Progenitor cell of endocrine pancreas (in vitro differentiated cells): ENCODE measurements at regions not wholly inside any gene's neighbourhood (a gene's known extent, or its start where the extent isn't known, plus 50 kb on each side); places are given as distances from the start of the nearest gene placed in this dataset.

Experiments used
- DNase-seq: peaks from one replicate; pipeline ENCODE4 v3.0.0; 2021; ENCODE audit warnings: low spot score; ENCODE audit not compliant: unreplicated experiment
- H3K27ac Mint-ChIP-seq: 2 replicates; pipeline ENCODE4 v1.8.0; 2021; ENCODE audit warnings: mild to moderate bottlenecking, moderate library complexity, mixed read lengths
- H3K27me3 Mint-ChIP-seq: 2 replicates; pipeline ENCODE4 v1.8.0; 2021; ENCODE audit warnings: mixed read lengths
- H3K36me3 Mint-ChIP-seq: 2 replicates; pipeline ENCODE4 v1.8.0; 2022; ENCODE audit warnings: mixed read lengths; ENCODE audit not compliant: insufficient read depth
- H3K4me1 Mint-ChIP-seq: 2 replicates; pipeline ENCODE4 v1.8.0; 2021; ENCODE audit warnings: low read depth, mixed read lengths
- H3K4me3 Mint-ChIP-seq: 2 replicates; pipeline ENCODE4 v1.8.0; 2021; ENCODE audit warnings: low read depth, mild to moderate bottlenecking, moderate library complexity, mixed read lengths
- H3K9me3 Mint-ChIP-seq: 2 replicates; pipeline ENCODE4 v1.8.0; 2021; ENCODE audit warnings: low read depth, mixed read lengths
- TF ChIP-seq, protein P1 (sequence below): fragments of 200-600 bp; sonication (generic); IDR thresholded peaks from one replicate; pipeline ENCODE4 v1.5.0; 2021; ENCODE audit warnings: antibody characterized with exemption, mild to moderate bottlenecking; ENCODE audit not compliant: unreplicated experiment

DNA sequence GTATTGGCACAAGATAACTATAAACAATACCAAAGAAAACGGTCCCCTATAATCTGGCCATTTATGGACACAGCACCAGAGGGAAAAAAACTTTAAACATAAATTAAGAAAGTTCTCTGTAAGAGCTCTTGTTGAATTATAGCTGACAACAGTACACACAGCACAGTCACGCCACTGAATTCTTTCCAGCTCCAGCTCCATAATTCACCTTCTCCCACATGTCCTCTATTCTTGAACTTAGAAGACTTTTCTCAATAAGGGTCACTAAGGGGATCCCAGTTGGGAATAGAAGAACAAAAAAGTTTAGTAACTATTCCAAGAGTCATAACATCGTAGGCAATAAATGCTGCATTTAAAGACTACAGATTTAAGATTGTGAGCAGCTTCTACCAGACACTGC, 124.6 kb upstream of the CYP1B1 start:
- Mint-ChIP-seq H3K9me3 (peaks cover 6% of the 10 kb centered on the region), H3K36me3 (no peaks in the 10 kb centered on the region), H3K4me3 (no peak overlapping the region), H3K27me3 (no peaks in the 10 kb centered on the region), H3K27ac (no peak overlapping the region), H3K4me1 (no peaks in the 10 kb centered on the region)
- TF ChIP-seq, protein P1, sequence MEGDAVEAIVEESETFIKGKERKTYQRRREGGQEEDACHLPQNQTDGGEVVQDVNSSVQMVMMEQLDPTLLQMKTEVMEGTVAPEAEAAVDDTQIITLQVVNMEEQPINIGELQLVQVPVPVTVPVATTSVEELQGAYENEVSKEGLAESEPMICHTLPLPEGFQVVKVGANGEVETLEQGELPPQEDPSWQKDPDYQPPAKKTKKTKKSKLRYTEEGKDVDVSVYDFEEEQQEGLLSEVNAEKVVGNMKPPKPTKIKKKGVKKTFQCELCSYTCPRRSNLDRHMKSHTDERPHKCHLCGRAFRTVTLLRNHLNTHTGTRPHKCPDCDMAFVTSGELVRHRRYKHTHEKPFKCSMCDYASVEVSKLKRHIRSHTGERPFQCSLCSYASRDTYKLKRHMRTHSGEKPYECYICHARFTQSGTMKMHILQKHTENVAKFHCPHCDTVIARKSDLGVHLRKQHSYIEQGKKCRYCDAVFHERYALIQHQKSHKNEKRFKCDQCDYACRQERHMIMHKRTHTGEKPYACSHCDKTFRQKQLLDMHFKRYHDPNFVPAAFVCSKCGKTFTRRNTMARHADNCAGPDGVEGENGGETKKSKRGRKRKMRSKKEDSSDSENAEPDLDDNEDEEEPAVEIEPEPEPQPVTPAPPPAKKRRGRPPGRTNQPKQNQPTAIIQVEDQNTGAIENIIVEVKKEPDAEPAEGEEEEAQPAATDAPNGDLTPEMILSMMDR, result no peak
- no peak for DNase-seq

DNA sequence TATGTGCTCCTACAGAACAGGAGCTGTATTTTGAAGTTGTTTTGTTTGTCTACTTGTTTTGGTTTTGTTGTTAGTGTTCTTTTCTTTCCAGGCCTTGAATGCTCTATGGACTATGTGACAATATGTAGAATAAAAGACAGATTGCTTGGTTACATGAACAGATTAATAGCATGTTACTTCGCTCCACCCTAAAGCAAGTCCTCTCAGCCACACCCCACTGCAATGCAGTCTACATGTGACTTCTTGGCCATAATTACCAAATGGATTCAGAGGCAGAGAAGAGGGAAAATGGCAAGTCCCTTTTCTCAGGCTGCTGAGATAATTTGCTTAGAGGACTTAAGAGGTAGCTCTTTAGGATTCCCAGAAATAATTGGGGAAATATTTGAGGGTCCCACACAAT, 123.2 kb upstream of the CYP1B1 start:
- no peak overlapping the region for H3K4me3 Mint-ChIP-seq
- H3K36me3 Mint-ChIP-seq, result no peaks in the 10 kb centered on the region
- H3K9me3 Mint-ChIP-seq, result no peaks in the 10 kb centered on the region
- no peaks in the 10 kb centered on the region for H3K4me1 Mint-ChIP-seq
- TF ChIP-seq, protein P1, result no peak
- H3K27ac Mint-ChIP-seq, result no peak overlapping the region
- no peaks in the 10 kb centered on the region for H3K27me3 Mint-ChIP-seq
- no peak for DNase-seq

DNA sequence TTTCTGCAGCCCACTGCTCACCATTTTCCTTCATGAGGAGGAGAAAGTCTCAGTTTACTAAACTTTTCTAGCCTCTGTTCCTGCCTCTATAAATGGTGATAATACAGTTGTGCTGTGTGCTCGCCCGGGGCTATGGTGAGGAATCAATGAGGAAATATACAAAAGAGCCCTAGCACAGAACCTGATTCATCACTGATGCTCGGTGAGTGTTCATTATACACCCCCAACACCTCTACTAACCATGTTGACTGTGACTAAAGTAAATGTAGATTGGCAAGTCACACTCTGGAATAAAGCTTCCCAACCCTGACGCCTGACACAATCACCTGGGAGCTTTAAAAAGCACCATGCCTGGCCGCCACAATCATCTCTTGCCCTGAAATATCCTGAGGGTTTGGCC, 118.8 kb upstream of the CYP1B1 start:
- H3K9me3 Mint-ChIP-seq, result no peaks in the 10 kb centered on the region
- DNase-seq, result no peak
- H3K4me3 Mint-ChIP-seq, result no peak overlapping the region

DNA sequence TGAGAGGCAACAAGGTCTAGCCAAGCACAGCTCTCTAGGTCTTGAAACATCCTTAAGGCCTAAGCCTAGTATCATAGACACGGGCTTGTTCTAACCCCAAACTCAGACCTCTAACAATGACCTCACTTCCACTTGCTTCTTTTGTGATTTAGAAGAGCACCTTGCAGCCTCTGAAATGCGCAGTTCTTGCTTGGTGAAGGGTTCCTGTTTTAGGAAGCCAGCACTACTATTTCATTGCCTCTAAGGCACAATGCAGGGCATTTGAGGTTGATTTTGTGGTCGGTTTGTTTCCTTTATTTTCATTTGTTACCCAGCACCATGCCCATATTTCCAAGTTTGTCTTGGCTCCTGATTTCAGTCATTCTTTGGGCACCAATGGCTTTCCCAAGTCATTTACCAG, 117.0 kb upstream of the CYP1B1 start:
- Mint-ChIP-seq H3K27ac (no peak overlapping the region), H3K36me3 (no peaks in the 10 kb centered on the region), H3K4me3 (no peak overlapping the region), H3K27me3 (no peaks in the 10 kb centered on the region), H3K9me3 (no peaks in the 10 kb centered on the region), H3K4me1 (no peaks in the 10 kb centered on the region)
- DNase-seq, result no peak
- TF ChIP-seq, protein P1, result no peak

More for the DNA sequence above, 118.8 kb upstream of the CYP1B1 start:
- Mint-ChIP-seq H3K4me1 (no peaks in the 10 kb centered on the region), H3K27ac (no peak overlapping the region), H3K27me3 (no peaks in the 10 kb centered on the region), H3K36me3 (no peaks in the 10 kb centered on the region)
- TF ChIP-seq, protein P1, result no peak

DNA sequence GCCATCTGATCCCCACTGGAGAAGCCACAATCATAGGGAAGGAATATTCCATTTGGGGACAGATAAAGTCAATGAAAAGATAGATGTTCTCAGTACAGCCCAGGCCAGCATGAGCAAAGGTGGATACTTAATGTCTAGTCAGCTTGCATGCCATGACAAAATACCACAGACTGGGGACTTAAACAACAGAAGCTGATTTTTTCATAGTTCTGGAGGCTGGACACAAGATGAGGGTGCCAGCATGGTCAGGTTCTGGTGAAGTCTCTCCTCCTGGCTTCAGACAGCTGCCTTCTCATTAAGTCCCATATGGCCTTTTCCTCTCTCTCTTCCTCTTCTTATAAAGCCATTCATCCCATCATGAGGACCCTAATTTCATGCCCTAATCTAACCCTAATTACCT, 116.1 kb upstream of the CYP1B1 start:
- H3K27me3 Mint-ChIP-seq, result no peaks in the 10 kb centered on the region

More for the DNA sequence above, 116.1 kb upstream of the CYP1B1 start:
- no peaks in the 10 kb centered on the region for H3K36me3 Mint-ChIP-seq
- no peaks in the 10 kb centered on the region for H3K9me3 Mint-ChIP-seq
- TF ChIP-seq, protein P1, result no peak
- no peak overlapping the region for H3K4me3 Mint-ChIP-seq
- DNase-seq, result no peak
- no peaks in the 10 kb centered on the region for H3K4me1 Mint-ChIP-seq
- no peak overlapping the region for H3K27ac Mint-ChIP-seq
